ENCODE measurements at regions not wholly inside any gene's neighbourhood (a gene's known extent, or its start where the extent isn't known, plus 50 kb on each side); places are given as distances from the start of the nearest gene placed in this dataset.

DNA sequence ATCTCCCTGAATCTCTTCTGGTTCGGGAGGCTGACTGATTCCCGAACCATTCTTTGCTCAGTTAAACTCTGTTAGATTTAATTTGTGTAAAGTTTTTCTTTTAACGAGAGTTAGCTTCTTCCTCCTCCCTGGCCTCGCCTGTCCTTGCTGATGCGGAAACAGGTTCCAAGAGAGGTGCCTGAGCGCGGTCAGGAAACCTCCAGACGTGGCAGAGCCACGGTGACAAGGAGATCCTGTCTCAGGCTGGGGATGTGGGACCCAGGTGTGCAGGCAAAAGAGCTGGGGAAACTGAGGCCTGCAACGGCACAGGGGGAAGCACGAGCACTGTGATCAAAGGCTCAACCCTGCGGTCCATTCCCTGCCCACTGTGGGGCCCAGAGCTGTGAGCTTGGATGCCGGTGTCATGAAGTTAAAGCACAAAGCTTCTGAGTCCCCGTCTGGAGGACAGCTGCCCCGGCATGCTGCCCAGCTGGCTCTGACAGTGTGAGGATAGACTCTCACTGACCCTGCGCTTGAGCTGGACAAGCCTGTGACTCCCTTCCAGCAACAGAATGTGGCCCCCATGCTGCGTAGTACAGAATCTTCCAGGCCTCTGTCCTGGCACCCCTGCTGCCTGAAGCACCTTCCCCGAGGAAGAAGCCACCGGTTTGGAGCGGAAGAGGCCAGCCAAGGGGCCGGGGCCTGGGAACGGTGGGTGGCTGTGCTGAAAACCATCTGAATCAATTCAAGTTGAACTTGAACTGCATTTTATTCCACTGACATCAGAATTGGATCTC, 960.6 kb downstream of the BRD1 start (continued):
- TF ChIP-seq, protein P1, sequence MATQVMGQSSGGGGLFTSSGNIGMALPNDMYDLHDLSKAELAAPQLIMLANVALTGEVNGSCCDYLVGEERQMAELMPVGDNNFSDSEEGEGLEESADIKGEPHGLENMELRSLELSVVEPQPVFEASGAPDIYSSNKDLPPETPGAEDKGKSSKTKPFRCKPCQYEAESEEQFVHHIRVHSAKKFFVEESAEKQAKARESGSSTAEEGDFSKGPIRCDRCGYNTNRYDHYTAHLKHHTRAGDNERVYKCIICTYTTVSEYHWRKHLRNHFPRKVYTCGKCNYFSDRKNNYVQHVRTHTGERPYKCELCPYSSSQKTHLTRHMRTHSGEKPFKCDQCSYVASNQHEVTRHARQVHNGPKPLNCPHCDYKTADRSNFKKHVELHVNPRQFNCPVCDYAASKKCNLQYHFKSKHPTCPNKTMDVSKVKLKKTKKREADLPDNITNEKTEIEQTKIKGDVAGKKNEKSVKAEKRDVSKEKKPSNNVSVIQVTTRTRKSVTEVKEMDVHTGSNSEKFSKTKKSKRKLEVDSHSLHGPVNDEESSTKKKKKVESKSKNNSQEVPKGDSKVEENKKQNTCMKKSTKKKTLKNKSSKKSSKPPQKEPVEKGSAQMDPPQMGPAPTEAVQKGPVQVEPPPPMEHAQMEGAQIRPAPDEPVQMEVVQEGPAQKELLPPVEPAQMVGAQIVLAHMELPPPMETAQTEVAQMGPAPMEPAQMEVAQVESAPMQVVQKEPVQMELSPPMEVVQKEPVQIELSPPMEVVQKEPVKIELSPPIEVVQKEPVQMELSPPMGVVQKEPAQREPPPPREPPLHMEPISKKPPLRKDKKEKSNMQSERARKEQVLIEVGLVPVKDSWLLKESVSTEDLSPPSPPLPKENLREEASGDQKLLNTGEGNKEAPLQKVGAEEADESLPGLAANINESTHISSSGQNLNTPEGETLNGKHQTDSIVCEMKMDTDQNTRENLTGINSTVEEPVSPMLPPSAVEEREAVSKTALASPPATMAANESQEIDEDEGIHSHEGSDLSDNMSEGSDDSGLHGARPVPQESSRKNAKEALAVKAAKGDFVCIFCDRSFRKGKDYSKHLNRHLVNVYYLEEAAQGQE (IDR thresholded peaks at IDR 0.05; ENCODE audit: low read depth), result no peak
- TF ChIP-seq EGR1 (IDR thresholded peaks at IDR 0.05; ENCODE audit: low read depth) (no peak), SIN3A (IDR thresholded peaks at IDR 0.05; ENCODE audit: low read depth) (no peak)

DNA sequence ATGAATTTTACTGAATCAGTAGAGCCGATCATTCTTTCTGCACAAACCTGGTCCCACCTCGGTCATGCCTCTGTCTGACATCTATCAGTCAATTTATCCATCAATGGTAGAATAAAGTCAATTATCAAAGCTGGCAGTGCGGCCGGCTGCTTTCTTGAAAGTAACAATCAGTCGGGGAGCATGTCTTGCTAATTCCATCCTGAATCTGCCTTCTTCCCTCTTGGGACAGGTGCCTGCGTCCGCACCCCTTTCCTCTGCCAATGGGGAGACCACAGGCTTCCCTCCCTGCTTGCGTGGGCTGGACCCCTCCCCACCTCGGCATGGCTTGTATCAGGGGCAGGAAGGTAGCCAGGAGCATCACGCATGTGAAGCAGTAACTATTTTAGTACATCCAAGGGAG, 962.9 kb downstream of the BRD1 start:
- CTCF ChIA-PET, result no interaction called here
- no peak overlapping the region for H3K4me3 ChIP-seq (replicated peaks in 1 of 2; ENCODE audit: low read depth in 1 of 2, low read length in 2 of 2)
- no peak overlapping the region for H3K4me2 ChIP-seq (ENCODE audit: low read length)
- H3K27me3 ChIP-seq (ENCODE audit: insufficient read depth, low read length), result peaks cover 9% of the 10 kb centered on the region; the same call in 1 of the 2 replicates
- no peak for ATAC-seq
- no peaks in the 10 kb centered on the region for H3K9me3 ChIP-seq (ENCODE audit: control insufficient read depth in 1 of 2, insufficient read depth in 1 of 2, low read depth in 1 of 2, low read length in 2 of 2)
- no peaks in the 10 kb centered on the region for H4K20me1 ChIP-seq (ENCODE audit: insufficient read depth)
- POLR2A ChIA-PET, result no interaction called here
- TF ChIP-seq, protein P2, sequence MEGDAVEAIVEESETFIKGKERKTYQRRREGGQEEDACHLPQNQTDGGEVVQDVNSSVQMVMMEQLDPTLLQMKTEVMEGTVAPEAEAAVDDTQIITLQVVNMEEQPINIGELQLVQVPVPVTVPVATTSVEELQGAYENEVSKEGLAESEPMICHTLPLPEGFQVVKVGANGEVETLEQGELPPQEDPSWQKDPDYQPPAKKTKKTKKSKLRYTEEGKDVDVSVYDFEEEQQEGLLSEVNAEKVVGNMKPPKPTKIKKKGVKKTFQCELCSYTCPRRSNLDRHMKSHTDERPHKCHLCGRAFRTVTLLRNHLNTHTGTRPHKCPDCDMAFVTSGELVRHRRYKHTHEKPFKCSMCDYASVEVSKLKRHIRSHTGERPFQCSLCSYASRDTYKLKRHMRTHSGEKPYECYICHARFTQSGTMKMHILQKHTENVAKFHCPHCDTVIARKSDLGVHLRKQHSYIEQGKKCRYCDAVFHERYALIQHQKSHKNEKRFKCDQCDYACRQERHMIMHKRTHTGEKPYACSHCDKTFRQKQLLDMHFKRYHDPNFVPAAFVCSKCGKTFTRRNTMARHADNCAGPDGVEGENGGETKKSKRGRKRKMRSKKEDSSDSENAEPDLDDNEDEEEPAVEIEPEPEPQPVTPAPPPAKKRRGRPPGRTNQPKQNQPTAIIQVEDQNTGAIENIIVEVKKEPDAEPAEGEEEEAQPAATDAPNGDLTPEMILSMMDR (IDR thresholded peaks at IDR 0.05 in 2 of 3, conservative IDR thresholded peaks at IDR 0.05 in 1 of 3; ENCODE audit: borderline replicate concordance in 1 of 3, insufficient read depth in 1 of 3, low read depth in 2 of 3, low read length in 2 of 3), result no peak
- TF ChIP-seq, protein P3, sequence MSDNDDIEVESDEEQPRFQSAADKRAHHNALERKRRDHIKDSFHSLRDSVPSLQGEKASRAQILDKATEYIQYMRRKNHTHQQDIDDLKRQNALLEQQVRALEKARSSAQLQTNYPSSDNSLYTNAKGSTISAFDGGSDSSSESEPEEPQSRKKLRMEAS (IDR thresholded peaks at IDR 0.05), result no peak
- no peak for TF ChIP-seq ZNF274 (IDR thresholded peaks at IDR 0.05; ENCODE audit: low read depth, low read length)
- no peak for TF ChIP-seq POLR2A (IDR thresholded peaks at IDR 0.05; ENCODE audit: borderline replicate concordance, extremely low read depth, insufficient read depth, insufficient read length)
- TF ChIP-seq JUND (IDR thresholded peaks at IDR 0.05), result no peak
- TF ChIP-seq SRF (IDR thresholded peaks at IDR 0.05; ENCODE audit: low read depth), result no peak
- TF ChIP-seq POLR2AphosphoS5 (IDR thresholded peaks at IDR 0.05; ENCODE audit: low read depth, low read length), result no peak
- TF ChIP-seq EGR1 (IDR thresholded peaks at IDR 0.05; ENCODE audit: low read depth), result no peak
- no peak for TF ChIP-seq ZFX (IDR thresholded peaks at IDR 0.05)
- TF ChIP-seq, protein P1 (IDR thresholded peaks at IDR 0.05; ENCODE audit: low read depth), result no peak
- TF ChIP-seq RAD21 (IDR thresholded peaks at IDR 0.05; ENCODE audit: low read depth), result no peak
- TF ChIP-seq TCF7L2 (IDR thresholded peaks at IDR 0.05; ENCODE audit: borderline replicate concordance, extremely low read depth, insufficient read depth, insufficient read length), result no peak
- no peaks in the 10 kb centered on the region for H3K4me1 ChIP-seq (ENCODE audit: control insufficient read depth in 1 of 2, insufficient read depth in 2 of 2, low read length in 2 of 2)
- no peaks in the 10 kb centered on the region for H3K36me3 ChIP-seq (ENCODE audit: control insufficient read depth in 1 of 2, insufficient read depth in 2 of 2, low read length in 2 of 2)
- H2AFZ ChIP-seq (ENCODE audit: low read depth, low read length, poor library complexity, severe bottlenecking), result no peak overlapping the region
- no peak overlapping the region for H3K9ac ChIP-seq (ENCODE audit: low read length)
- H3K79me2 ChIP-seq (ENCODE audit: insufficient read depth, low read length), result no peaks in the 10 kb centered on the region
- DNase-seq (ENCODE audit: low read depth, low spot score), result no peak
- no peaks in the 10 kb centered on the region for H3K9me2 ChIP-seq (ENCODE audit: insufficient read depth)
- RAD21 ChIA-PET (ENCODE audit: low non-redundant PET in 1 of 2, low total read pairs in 2 of 2, uncharacterized antibody in 2 of 2, unreplicated experiment in 2 of 2), result no interaction called here
- no peak overlapping the region for H3K27ac ChIP-seq (ENCODE audit: low read depth, low read length)
- BruUV-seq (replicated peaks), result no TSS peak
- intact Hi-C loops (cut with micrococcal nuclease), result no loop called here
